ENCODE measurements at regions not wholly inside any gene's neighbourhood (a gene's known extent, or its start where the extent isn't known, plus 50 kb on each side); places are given as distances from the start of the nearest gene placed in this dataset.
A peak's percentile ranks its signal among the peaks of the same experiment; 100 is the strongest.
"Not testable (repeated sequence)": the region's sequence is repeated elsewhere in the genome, so short reads cannot be mapped to it uniquely, and the experiment has no call there.

- peak; percentile 7 for DNase-seq (ENCODE audit: low read depth)
- TF ChIP-seq CTCF (IDR thresholded peaks at IDR 0.05; ENCODE audit: insufficient read depth, low read depth, low read length), result no peak
- H3K4me3 ChIP-seq (ENCODE audit: low read depth, low read length), result no peak overlapping the region
Measured at GRCh38 chr10:28470873-28471651, 61.9 kb upstream of the WAC start.

GRCh38 chr10:28471652-28472050 lies 61.3 kb upstream of the WAC start:
- no peak for TF ChIP-seq CTCF (IDR thresholded peaks at IDR 0.05; ENCODE audit: insufficient read depth, low read depth, low read length)
- H3K4me3 ChIP-seq (ENCODE audit: low read depth, low read length), result no peak overlapping the region
- DNase-seq (ENCODE audit: low read depth), result no peak

- no peak for TF ChIP-seq CTCF (IDR thresholded peaks at IDR 0.05; ENCODE audit: insufficient read depth, low read depth, low read length)
- no peak overlapping the region for H3K4me3 ChIP-seq (ENCODE audit: low read depth, low read length)
- DNase-seq (ENCODE audit: low read depth), result no peak
Measured at GRCh38 chr10:28478646-28479045, 54.3 kb upstream of the WAC start.

- H3K4me3 ChIP-seq (ENCODE audit: low read depth, low read length), result no peak overlapping the region
- no peak for DNase-seq (ENCODE audit: low read depth)
- no peak for TF ChIP-seq CTCF (IDR thresholded peaks at IDR 0.05; ENCODE audit: insufficient read depth, low read depth, low read length)
Measured at GRCh38 chr10:28479425-28479865, 53.5 kb upstream of the WAC start.

- no peak overlapping the region for H3K4me3 ChIP-seq (ENCODE audit: low read depth, low read length)
- no peak for DNase-seq (ENCODE audit: low read depth)
- no peak for TF ChIP-seq CTCF (IDR thresholded peaks at IDR 0.05; ENCODE audit: insufficient read depth, low read depth, low read length)
Measured at GRCh38 chr10:28479927-28480627, 52.8 kb upstream of the WAC start.

- no peak overlapping the region for H3K4me3 ChIP-seq (ENCODE audit: low read depth, low read length)
- TF ChIP-seq CTCF (IDR thresholded peaks at IDR 0.05; ENCODE audit: insufficient read depth, low read depth, low read length), result no peak
- DNase-seq (ENCODE audit: low read depth), result no peak
Measured at GRCh38 chr10:28480628-28480965, 52.3 kb upstream of the WAC start.

GRCh38 chr10:28481346-28481745 lies 51.6 kb upstream of the WAC start:
- DNase-seq (ENCODE audit: low read depth), result not testable (repeated sequence)

More at GRCh38 chr10:28481346-28481745, 51.6 kb upstream of the WAC start:
- not testable (repeated sequence) for H3K4me3 ChIP-seq (ENCODE audit: low read depth, low read length)

Data from fibroblast of villous mesenchyme (primary cell).